ENCODE measurements at regions not wholly inside any gene's neighbourhood (a gene's known extent, or its start where the extent isn't known, plus 50 kb on each side); places are given as distances from the start of the nearest gene placed in this dataset.

- TF ChIP-seq CTCF (IDR thresholded peaks at IDR 0.05) (no peak), POLR2A (IDR thresholded peaks at IDR 0.05) (no peak), EP300 (IDR thresholded peaks at IDR 0.05) (no peak)
Observed at GRCh38 chr6:163748886-163749285, 334.4 kb downstream of the QKI start.

All from tibial nerve (tissue), 4 donors.